Body of pancreas (tissue), 4 donors: ENCODE measurements at regions not wholly inside any gene's neighbourhood (a gene's known extent, or its start where the extent isn't known, plus 50 kb on each side); places are given as distances from the start of the nearest gene placed in this dataset.

ENCODE experiments used
- CTCF ChIP-seq, 7 experiments: fragments of 450-650 bp in 4 of 7; fragments of 200-600 bp in 3 of 7; sonication (generic) in 3 of 7; IDR thresholded peaks; one replicate each; pipeline ENCODE4 v1.5.1; 2016 to 2019; ENCODE audit warnings: antibody characterized with exemption in 7 of 7
- POLR2A ChIP-seq, 3 donors: fragments of 450-650 bp; IDR thresholded peaks; one replicate each; pipeline ENCODE4 v1.6.1; 2016; ENCODE audit warnings: antibody characterized with exemption in 3 of 3, mild to moderate bottlenecking in 2 of 3

- TF ChIP-seq CTCF (IDR thresholded peaks at IDR 0.05), result no peak
- no peak for TF ChIP-seq POLR2A (IDR thresholded peaks at IDR 0.05)
Measured at GRCh38 chr13:22027566-22027965, 356.7 kb downstream of the FGF9 start.
